HFF-Myc (cell line): ENCODE measurements at regions not wholly inside any gene's neighbourhood (a gene's known extent, or its start where the extent isn't known, plus 50 kb on each side); places are given as distances from the start of the nearest gene placed in this dataset.

Experiments
- DNase-seq: peaks from one replicate; pipeline ENCODE4 v3.0.0-alpha.2; 2011; ENCODE audit warnings: low read depth; ENCODE audit errors: extremely low read depth
- H3K4me3 ChIP-seq: replicated peaks from 2 replicates; pipeline ENCODE4 v1.5.1; 2011; ENCODE audit warnings: low read depth, mild to moderate bottlenecking, control low read depth, low read length
- TF ChIP-seq, protein P1 (sequence below): IDR thresholded peaks from 2 replicates; pipeline ENCODE4 v1.5.1; 2012; ENCODE audit warnings: mild to moderate bottlenecking, low read depth, low read length, control low read depth; ENCODE audit errors: missing control alignments

DNA sequence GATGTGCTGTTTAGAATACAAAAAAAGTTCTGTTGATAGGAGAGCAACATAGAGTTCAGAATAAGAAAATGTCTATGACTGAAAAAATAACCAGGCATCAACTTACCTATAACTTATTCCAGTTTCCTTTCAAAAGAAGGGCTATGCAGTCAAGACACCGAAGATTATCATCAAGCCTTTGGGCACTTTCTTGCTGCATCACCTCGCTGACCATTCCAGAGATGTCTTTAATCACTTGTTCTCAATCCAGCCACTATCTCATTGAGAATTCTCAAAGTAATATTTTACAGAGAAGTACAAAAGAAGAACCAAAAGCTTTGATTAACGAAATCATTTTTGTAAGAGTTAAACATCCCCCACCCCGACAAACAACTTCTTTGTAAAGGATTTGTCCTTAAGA is 198.3 kb upstream of the P2RY1 start:
- TF ChIP-seq, protein P1, sequence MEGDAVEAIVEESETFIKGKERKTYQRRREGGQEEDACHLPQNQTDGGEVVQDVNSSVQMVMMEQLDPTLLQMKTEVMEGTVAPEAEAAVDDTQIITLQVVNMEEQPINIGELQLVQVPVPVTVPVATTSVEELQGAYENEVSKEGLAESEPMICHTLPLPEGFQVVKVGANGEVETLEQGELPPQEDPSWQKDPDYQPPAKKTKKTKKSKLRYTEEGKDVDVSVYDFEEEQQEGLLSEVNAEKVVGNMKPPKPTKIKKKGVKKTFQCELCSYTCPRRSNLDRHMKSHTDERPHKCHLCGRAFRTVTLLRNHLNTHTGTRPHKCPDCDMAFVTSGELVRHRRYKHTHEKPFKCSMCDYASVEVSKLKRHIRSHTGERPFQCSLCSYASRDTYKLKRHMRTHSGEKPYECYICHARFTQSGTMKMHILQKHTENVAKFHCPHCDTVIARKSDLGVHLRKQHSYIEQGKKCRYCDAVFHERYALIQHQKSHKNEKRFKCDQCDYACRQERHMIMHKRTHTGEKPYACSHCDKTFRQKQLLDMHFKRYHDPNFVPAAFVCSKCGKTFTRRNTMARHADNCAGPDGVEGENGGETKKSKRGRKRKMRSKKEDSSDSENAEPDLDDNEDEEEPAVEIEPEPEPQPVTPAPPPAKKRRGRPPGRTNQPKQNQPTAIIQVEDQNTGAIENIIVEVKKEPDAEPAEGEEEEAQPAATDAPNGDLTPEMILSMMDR, result no peak
- H3K4me3 ChIP-seq, result no peak overlapping the region
- DNase-seq, result no peak

DNA sequence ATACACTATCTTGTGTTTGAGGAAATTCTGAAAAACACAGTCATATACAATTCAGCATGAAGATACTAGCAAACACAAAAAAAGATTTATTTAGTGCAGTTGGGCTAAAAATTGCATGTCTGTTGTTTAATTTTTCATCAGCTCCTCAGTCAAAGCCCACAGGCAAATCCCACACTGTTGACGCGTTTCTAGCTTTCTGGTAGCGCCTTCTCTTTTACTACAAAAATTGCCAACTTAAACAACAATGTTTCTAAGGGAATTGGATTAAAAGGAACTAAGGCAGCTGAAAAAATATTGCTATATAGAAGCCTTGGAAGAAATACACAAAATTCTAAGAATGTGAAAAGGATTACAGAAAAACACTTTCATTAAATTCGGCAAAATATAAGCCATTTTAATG is 196.7 kb upstream of the P2RY1 start:
- TF ChIP-seq, protein P1, result no peak
- no peak overlapping the region for H3K4me3 ChIP-seq

DNA sequence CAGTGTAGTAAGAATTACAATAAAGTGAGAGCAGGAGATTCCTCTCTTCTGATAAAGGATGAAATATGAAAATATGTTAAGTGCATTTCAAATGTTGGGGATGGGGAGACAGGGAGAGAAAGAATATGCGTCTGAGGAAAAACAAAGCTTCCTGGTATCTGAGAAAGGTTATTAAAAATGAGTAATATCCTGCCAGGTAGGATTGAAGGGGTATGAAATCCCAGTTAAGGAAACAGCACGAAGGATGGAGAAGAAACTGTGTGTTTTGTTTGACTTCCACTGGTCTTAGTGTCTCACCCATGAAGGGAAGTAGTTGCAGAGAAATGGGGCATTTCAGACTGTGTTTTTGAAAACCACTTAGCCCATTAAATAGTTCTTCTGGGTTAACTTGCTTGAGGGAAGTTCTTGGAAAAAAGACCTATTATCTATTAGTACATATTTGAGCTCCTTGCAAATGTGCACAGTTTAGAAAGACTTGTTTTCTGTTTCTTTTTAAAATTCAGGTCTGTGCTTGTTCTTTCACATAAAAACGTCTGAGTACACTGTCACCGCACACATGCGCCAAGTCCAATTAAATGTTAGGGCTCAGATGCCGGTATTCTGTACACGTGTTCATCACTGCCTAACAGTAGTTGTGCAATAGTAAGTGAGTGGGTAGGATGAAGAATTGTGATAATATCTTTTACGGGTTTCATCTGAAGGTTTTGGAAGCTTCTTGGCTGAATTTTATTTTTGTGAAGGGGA is 196.1 kb upstream of the P2RY1 start:
- H3K4me3 ChIP-seq, result no peak overlapping the region
- peak; percentile 15 for DNase-seq
- TF ChIP-seq, protein P1, result no peak

More for the DNA sequence above, 196.7 kb upstream of the P2RY1 start:
- no peak for DNase-seq

DNA sequence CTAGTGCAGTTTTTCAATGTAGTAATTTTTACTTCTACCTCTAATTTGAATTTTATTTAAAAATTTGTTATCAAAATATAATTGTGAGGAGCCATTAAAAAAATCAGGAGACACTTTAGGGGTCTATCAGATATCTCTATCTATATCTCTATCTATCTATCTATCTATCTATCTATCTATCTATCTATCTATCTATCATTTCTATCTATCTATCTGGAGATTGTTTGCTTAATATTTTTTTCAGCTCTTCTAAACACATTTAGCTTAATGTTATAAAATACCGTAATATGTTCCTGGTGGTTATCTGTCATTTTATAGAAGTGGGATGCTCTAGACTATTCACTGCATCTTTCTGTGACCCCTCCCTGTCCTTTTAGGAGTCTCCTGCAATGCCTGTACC is 193.7 kb upstream of the P2RY1 start:
- TF ChIP-seq, protein P1, result no peak
- H3K4me3 ChIP-seq, result no peak overlapping the region
- DNase-seq, result no peak

DNA sequence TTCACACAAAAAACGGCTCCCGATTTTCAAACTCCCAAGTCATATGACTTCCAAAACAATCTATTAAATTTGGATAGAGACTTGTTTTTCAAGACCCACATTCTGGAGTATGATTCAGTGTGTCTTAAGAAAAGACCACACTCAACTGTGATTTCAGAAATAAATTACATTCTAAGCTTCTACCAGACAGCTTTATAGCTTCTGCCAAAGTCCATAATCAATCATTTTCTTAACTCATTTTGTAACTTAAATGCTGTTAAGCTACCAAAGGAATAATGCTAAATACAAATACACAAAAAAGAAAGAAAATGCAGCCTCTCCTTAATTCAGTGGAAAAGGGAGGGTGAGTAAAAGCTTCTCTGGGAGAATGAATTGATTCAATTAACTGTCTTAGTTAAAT is 192.3 kb upstream of the P2RY1 start:
- TF ChIP-seq, protein P1, result no peak
- no peak overlapping the region for H3K4me3 ChIP-seq
- DNase-seq, result no peak

DNA sequence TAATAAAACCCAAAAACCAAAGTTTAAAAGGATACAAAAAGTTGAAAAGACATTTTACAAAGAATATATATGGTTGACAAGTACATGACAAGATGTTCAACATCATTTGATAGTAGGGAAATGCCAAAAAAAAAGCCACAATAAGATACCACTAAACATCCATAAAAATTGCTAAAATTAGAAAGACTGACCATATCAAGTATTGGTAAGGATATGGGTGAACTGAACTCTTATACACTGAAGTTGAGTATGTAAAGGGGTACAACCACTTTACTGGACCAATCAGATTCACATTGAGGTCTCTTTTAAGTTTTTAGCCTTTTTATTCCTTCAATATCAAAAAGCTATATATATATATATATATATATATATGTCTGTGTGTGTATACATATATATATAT is 190.5 kb upstream of the P2RY1 start:
- no peak for DNase-seq
- TF ChIP-seq, protein P1, result no peak
- no peak overlapping the region for H3K4me3 ChIP-seq

DNA sequence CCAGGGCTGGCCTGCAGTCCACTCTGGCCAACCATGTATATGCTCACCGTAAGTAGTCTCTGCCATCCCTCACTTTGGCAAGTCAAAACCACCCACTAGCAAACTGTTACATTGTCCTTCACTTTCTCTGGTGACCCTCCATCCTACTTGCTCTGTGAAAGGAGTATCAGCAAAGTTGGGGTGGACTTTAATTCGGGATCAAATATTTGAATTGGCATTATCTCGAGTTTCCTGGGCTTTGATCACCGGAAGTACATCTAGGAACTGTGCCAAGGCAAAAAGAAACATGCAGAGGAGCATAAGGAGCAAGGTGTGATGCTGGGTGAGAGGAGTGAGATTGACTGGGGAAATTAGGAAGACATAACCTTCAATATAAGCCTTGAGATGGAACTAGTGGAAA is 188.9 kb upstream of the P2RY1 start:
- TF ChIP-seq, protein P1, result no peak
- no peak overlapping the region for H3K4me3 ChIP-seq
- DNase-seq, result no peak
